Central memory CD8-positive, alpha-beta T cell (primary cell): ENCODE measurements at regions not wholly inside any gene's neighbourhood (a gene's known extent, or its start where the extent isn't known, plus 50 kb on each side); places are given as distances from the start of the nearest gene placed in this dataset.
"Not testable (repeated sequence)": the region's sequence is repeated elsewhere in the genome, so short reads cannot be mapped to it uniquely, and the experiment has no call there.

Experiments
- ATAC-seq: fragments of 150-1000 bp; cut with Tn5 transposase; replicated peaks from 2 replicates; pipeline ENCODE4 v1.10.0; 2022; ENCODE audit warnings: mild to moderate bottlenecking, moderate FRiP score, moderate number of reproducible peaks; ENCODE audit not compliant: poor library complexity, severe bottlenecking; ENCODE audit errors: extremely low read depth
- DNase-seq, 2 donors: peaks; one replicate each; pipeline ENCODE4 v3.0.0; 2021; ENCODE audit warnings: low spot score in 2 of 2
- H3K27ac Mint-ChIP-seq: one replicate; pipeline ENCODE4 v1.8.0; 2022; ENCODE audit warnings: low read depth, mild to moderate bottlenecking, moderate library complexity, mixed read lengths
- H3K27me3 Mint-ChIP-seq: one replicate; pipeline ENCODE4 v1.8.0; 2022; ENCODE audit warnings: mixed read lengths
- H3K36me3 Mint-ChIP-seq: one replicate; pipeline ENCODE4 v1.8.0; 2022; ENCODE audit warnings: mild to moderate bottlenecking, moderate library complexity, mixed read lengths; ENCODE audit not compliant: insufficient read depth
- H3K4me1 Mint-ChIP-seq: one replicate; pipeline ENCODE4 v1.8.0; 2022; ENCODE audit warnings: mixed read lengths
- H3K4me3 Mint-ChIP-seq: one replicate; pipeline ENCODE4 v1.8.0; 2022; ENCODE audit warnings: mild to moderate bottlenecking, moderate library complexity, mixed read lengths
- H3K9me3 Mint-ChIP-seq: one replicate; pipeline ENCODE4 v1.8.0; 2022; ENCODE audit warnings: mixed read lengths

GRCh38 chrX:46234775-46235174 lies 310.4 kb downstream of the ZNF674 start:
- no peak overlapping the region for H3K4me3 Mint-ChIP-seq
- no peak for ATAC-seq
- no peaks in the 10 kb centered on the region for H3K4me1 Mint-ChIP-seq
- no peaks in the 10 kb centered on the region for H3K27me3 Mint-ChIP-seq
- H3K9me3 Mint-ChIP-seq, result no peaks in the 10 kb centered on the region
- H3K36me3 Mint-ChIP-seq, result no peaks in the 10 kb centered on the region
- no peak overlapping the region for H3K27ac Mint-ChIP-seq
- no peak for DNase-seq

GRCh38 chrX:46228389-46228788 lies 316.8 kb downstream of the ZNF674 start:
- no peak overlapping the region for H3K4me3 Mint-ChIP-seq
- no peak overlapping the region for H3K27ac Mint-ChIP-seq
- no peaks in the 10 kb centered on the region for H3K4me1 Mint-ChIP-seq
- H3K9me3 Mint-ChIP-seq, result no peaks in the 10 kb centered on the region
- no peaks in the 10 kb centered on the region for H3K27me3 Mint-ChIP-seq
- no peak for DNase-seq
- no peak for ATAC-seq
- no peaks in the 10 kb centered on the region for H3K36me3 Mint-ChIP-seq

GRCh38 chrX:46226422-46226821 lies 318.8 kb downstream of the ZNF674 start:
- no peak for DNase-seq
- H3K9me3 Mint-ChIP-seq, result no peaks in the 10 kb centered on the region
- no peak overlapping the region for H3K27ac Mint-ChIP-seq
- H3K36me3 Mint-ChIP-seq, result no peaks in the 10 kb centered on the region
- no peaks in the 10 kb centered on the region for H3K4me1 Mint-ChIP-seq
- H3K4me3 Mint-ChIP-seq, result no peak overlapping the region
- no peak for ATAC-seq
- H3K27me3 Mint-ChIP-seq, result no peaks in the 10 kb centered on the region

- not testable (repeated sequence) for DNase-seq, H3K9me3 Mint-ChIP-seq, H3K27me3 Mint-ChIP-seq, H3K36me3 Mint-ChIP-seq, H3K27ac Mint-ChIP-seq, H3K4me3 Mint-ChIP-seq, ATAC-seq, H3K4me1 Mint-ChIP-seq
Measured at GRCh38 chrX:46223499-46223898, 321.7 kb downstream of the ZNF674 start.

- H3K27ac Mint-ChIP-seq, result no peak overlapping the region
- no peaks in the 10 kb centered on the region for H3K36me3 Mint-ChIP-seq
- H3K27me3 Mint-ChIP-seq, result no peaks in the 10 kb centered on the region
- DNase-seq (no peak), ATAC-seq (no peak)
- no peaks in the 10 kb centered on the region for H3K9me3 Mint-ChIP-seq
- no peak overlapping the region for H3K4me3 Mint-ChIP-seq
- no peaks in the 10 kb centered on the region for H3K4me1 Mint-ChIP-seq
Measured at GRCh38 chrX:46220822-46221221, 324.4 kb downstream of the ZNF674 start.

- H3K36me3 Mint-ChIP-seq, result no peaks in the 10 kb centered on the region
- H3K4me3 Mint-ChIP-seq, result no peak overlapping the region
- H3K27ac Mint-ChIP-seq, result no peak overlapping the region
Measured at GRCh38 chrX:46218373-46218772, 326.8 kb downstream of the ZNF674 start.

GRCh38 chrX:46216406-46216805 lies 328.8 kb downstream of the ZNF674 start:
- Mint-ChIP-seq H3K27me3 (no peaks in the 10 kb centered on the region), H3K9me3 (no peaks in the 10 kb centered on the region), H3K27ac (no peak overlapping the region), H3K4me1 (no peaks in the 10 kb centered on the region), H3K36me3 (no peaks in the 10 kb centered on the region), H3K4me3 (no peak overlapping the region)
- DNase-seq, result no peak
- no peak for ATAC-seq

More at GRCh38 chrX:46218373-46218772, 326.8 kb downstream of the ZNF674 start:
- DNase-seq (no peak), ATAC-seq (no peak)
- Mint-ChIP-seq H3K27me3 (no peaks in the 10 kb centered on the region), H3K4me1 (no peaks in the 10 kb centered on the region), H3K9me3 (no peaks in the 10 kb centered on the region)

GRCh38 chrX:46211079-46211478 lies 334.1 kb downstream of the ZNF674 start:
- H3K4me1 Mint-ChIP-seq, result peaks cover 16% of the 10 kb centered on the region
- ATAC-seq (no peak), DNase-seq (no peak)
- no peaks in the 10 kb centered on the region for H3K9me3 Mint-ChIP-seq
- H3K27ac Mint-ChIP-seq, result no peak overlapping the region
- no peaks in the 10 kb centered on the region for H3K36me3 Mint-ChIP-seq
- no peaks in the 10 kb centered on the region for H3K27me3 Mint-ChIP-seq
- H3K4me3 Mint-ChIP-seq, result no peak overlapping the region

GRCh38 chrX:46209768-46210167 lies 335.5 kb downstream of the ZNF674 start:
- Mint-ChIP-seq H3K36me3 (no peaks in the 10 kb centered on the region), H3K27me3 (no peaks in the 10 kb centered on the region), H3K9me3 (no peaks in the 10 kb centered on the region), H3K4me1 (peaks cover 16% of the 10 kb centered on the region), H3K4me3 (no peak overlapping the region), H3K27ac (no peak overlapping the region)
- ATAC-seq, result no peak
- DNase-seq, result no peak

GRCh38 chrX:46209037-46209436 lies 336.2 kb downstream of the ZNF674 start:
- H3K4me1 Mint-ChIP-seq, result peaks cover 16% of the 10 kb centered on the region
- H3K27ac Mint-ChIP-seq, result no peak overlapping the region
- ATAC-seq, result no peak
- H3K9me3 Mint-ChIP-seq, result no peaks in the 10 kb centered on the region
- H3K27me3 Mint-ChIP-seq, result no peaks in the 10 kb centered on the region
- DNase-seq, result no peak
- H3K4me3 Mint-ChIP-seq, result no peak overlapping the region
- H3K36me3 Mint-ChIP-seq, result no peaks in the 10 kb centered on the region

- DNase-seq, result no peak
- peaks cover 16% of the 10 kb centered on the region for H3K4me1 Mint-ChIP-seq
- H3K27me3 Mint-ChIP-seq, result no peaks in the 10 kb centered on the region
- no peak overlapping the region for H3K4me3 Mint-ChIP-seq
- no peaks in the 10 kb centered on the region for H3K36me3 Mint-ChIP-seq
- H3K27ac Mint-ChIP-seq, result no peak overlapping the region
- peak; percentile 46 for ATAC-seq
- no peaks in the 10 kb centered on the region for H3K9me3 Mint-ChIP-seq
Measured at GRCh38 chrX:46208225-46208854, 336.9 kb downstream of the ZNF674 start.

- Mint-ChIP-seq H3K9me3 (no peaks in the 10 kb centered on the region), H3K4me3 (no peak overlapping the region), H3K27ac (no peak overlapping the region), H3K4me1 (peaks cover 12% of the 10 kb centered on the region), H3K27me3 (no peaks in the 10 kb centered on the region), H3K36me3 (no peaks in the 10 kb centered on the region)
- DNase-seq, result no peak
- no peak for ATAC-seq
Measured at GRCh38 chrX:46204721-46205422, 340.3 kb downstream of the ZNF674 start.

GRCh38 chrX:46202733-46203514 lies 342.3 kb downstream of the ZNF674 start:
- H3K4me1 Mint-ChIP-seq, result peaks cover 6% of the 10 kb centered on the region
- no peaks in the 10 kb centered on the region for H3K27me3 Mint-ChIP-seq
- ATAC-seq (no peak), DNase-seq (no peak)
- no peaks in the 10 kb centered on the region for H3K36me3 Mint-ChIP-seq
- no peak overlapping the region for H3K27ac Mint-ChIP-seq
- no peak overlapping the region for H3K4me3 Mint-ChIP-seq
- H3K9me3 Mint-ChIP-seq, result no peaks in the 10 kb centered on the region
